GM19239 (cell line): ENCODE measurements at regions not wholly inside any gene's neighbourhood (a gene's known extent, or its start where the extent isn't known, plus 50 kb on each side); places are given as distances from the start of the nearest gene placed in this dataset.
A peak's percentile ranks its signal among the peaks of the same experiment; 100 is the strongest.

Experiments
- DNase-seq: peaks from one replicate; pipeline ENCODE4 v3.0.0; 2011; ENCODE audit warnings: low spot score; ENCODE audit not compliant: insufficient read length
- FAIRE-seq: peaks from 2 replicates; lab custom pipeline; 2011; peaks lifted over from hg19 to GRCh38; lab: Jason Lieb, UNC

DNA sequence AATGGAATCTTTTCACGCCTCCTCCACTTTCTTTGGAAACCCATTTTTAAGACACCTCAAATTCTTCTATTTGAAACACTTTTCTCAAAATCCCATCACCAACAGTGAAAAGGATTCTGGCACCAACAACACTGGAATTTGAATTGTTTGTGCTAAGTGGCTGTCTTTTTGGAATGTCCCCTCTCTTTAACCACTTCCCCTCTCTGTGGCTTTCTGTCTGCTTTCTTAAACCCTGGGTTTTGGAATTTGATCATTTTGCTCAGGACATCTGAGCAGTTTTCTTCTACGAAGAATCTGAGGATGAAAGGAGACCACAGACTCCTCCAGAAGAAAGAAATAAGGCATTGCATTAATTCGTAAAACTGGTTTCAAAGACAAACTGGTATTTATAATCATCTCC, 89.0 kb downstream of the MXRA5 start:
- DNase-seq = no peak
- FAIRE-seq = no peak

- DNase-seq (no peak), FAIRE-seq (no peak)
Measured at GRCh38 chrX:3256868-3257267, 89.6 kb downstream of the MXRA5 start.

DNA sequence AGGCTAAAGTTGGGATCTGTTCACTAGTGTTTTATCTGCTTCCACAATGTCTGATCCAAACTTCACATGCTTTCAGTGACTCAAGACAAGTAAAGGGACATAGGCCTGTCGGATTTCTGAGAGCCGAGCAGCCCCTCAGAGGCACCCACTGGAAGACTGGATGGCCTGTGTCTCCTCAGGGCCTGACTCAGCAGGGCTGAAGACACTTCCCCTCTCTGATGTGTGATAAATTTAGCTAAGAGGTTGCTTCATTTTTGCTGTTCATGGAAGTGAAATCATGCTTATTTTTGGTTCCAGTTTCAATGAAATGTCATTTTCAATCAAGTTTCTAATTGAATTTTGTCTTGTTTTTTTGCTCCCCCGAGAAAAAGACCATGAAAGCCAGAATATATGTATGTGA, 93.7 kb downstream of the MXRA5 start:
- FAIRE-seq = peak; percentile 31

DNA sequence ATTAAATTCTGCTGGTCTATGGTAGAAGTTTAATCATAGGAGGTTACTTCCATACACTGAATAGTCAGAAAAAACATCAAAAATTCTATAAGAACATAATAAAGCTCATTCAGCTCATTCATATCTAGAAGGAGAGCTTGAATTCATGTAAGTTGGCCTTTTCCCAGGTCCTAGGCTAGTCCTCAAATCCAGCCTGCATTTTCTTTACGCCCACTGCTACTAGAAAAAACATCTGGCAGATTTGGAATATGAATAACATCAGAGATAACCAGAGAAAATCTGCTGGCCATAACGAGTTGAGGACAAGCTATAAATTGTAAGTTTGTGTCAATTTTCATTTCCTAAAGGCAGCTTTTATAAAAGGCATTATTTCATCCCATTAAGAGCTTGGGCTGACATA, 95.5 kb downstream of the MXRA5 start:
- no peak for DNase-seq
- FAIRE-seq = no peak

More for the DNA sequence above, 93.7 kb downstream of the MXRA5 start:
- DNase-seq = no peak

GRCh38 chrX:3244955-3245354, 101.5 kb downstream of the MXRA5 start:
- FAIRE-seq (no peak), DNase-seq (no peak)

DNA sequence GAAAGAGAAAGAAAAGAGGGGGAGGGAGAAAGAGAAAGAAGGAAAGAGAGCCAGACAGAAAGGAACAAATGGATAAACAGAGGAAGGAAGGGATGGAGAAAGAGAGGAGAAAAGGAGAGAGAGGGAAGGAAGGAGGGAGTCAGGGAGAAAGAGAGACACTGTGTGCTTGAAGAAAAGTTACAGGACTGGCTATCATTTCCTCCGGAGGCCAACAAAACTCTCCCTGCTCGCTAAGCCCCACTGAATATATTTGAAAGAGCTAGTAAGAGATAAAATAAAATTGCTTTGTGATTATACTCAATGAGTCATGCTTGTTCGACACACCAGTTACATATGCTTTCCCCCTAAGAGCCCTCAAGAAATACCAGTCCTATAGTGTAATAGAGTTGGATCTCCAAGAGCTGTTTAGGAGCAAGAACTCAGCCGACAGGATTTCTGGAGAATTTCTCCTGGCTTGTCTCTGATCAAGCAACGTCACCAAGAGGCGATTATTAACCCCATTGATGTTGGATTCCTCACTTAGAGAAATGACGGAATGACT, 102.2 kb downstream of the MXRA5 start:
- no peak for DNase-seq
- FAIRE-seq = no peak

- FAIRE-seq (no peak), DNase-seq (no peak)
Measured at GRCh38 chrX:3232262-3232923, 114.1 kb downstream of the MXRA5 start.

- DNase-seq (no peak), FAIRE-seq (no peak)
Measured at GRCh38 chrX:3231766-3232165, 114.7 kb downstream of the MXRA5 start.

- no peak for FAIRE-seq
- no peak for DNase-seq
Measured at GRCh38 chrX:3230496-3230895, 116.0 kb downstream of the MXRA5 start.

- DNase-seq = no peak
- no peak for FAIRE-seq
Measured at GRCh38 chrX:3227526-3227925, 118.9 kb downstream of the MXRA5 start.

GRCh38 chrX:3226087-3226486, 120.4 kb downstream of the MXRA5 start:
- DNase-seq (no peak), FAIRE-seq (no peak)

DNA sequence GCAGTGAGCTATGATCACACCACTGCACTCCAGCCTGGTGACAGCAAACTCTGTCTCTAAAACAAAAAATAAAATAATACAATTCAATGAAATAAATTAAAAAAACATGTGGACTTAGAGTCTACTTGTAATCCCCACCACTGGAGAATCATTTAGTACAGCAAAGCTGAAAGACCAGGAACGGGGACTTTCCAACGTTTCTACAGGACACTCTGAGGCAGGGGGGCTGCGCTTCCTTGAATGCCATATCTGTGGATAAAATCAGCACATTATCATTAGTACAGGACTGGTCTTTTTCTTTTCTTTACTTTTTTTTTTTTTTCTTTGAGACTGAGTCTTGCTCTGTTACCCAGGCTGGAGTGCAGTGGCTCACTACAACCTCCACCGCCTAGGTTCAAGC, 124.8 kb downstream of the MXRA5 start:
- DNase-seq (no peak), FAIRE-seq (no peak)

GRCh38 chrX:3219667-3220066, 126.8 kb downstream of the MXRA5 start:
- FAIRE-seq = no peak
- no peak for DNase-seq

- FAIRE-seq (no peak), DNase-seq (no peak)
Measured at GRCh38 chrX:3219231-3219630, 127.2 kb downstream of the MXRA5 start.

DNA sequence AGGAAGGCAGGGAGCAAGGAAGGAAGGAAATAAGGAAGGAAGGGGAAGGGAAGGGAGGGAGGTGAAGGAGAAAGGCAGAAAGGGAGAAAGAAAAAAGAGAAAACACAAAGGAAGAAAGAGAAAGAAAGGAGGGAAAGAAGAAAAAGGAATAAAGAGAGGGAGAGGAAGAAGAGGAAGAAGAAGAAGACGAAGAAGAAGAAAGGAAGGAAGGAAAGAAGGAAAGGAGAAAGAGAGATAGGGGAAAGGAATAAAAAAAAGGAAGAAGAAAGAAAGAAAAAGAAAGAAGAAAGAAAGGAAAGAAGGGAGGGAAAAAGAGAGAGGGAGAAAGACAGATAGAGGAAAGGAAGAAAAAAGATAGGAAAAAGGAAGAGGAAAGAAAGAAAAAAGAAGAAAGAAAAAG, 128.0 kb downstream of the MXRA5 start:
- DNase-seq = no peak
- FAIRE-seq = no peak

GRCh38 chrX:3216581-3217180, 129.8 kb downstream of the MXRA5 start:
- FAIRE-seq (no peak), DNase-seq (no peak)

DNA sequence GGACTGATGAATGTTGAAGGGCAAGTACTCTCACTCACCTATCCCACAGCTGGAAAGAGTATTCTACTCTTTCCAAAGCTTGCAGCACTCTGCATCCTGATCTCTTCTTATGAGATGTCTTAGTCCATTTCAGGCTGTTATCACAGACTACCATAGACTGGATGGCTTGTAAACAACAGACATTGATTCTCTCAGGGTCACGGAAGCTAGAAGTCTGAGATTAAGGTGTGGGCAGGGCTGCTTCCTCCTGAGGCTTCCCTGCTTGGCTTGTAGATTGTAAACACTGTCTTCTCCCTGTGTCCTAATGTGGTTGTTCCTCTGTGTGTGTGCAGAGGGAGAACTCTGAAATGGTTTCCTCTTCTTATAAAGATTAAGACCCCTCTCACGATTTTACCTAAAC, 131.2 kb downstream of the MXRA5 start:
- no peak for FAIRE-seq

GRCh38 chrX:3206314-3206713, 140.1 kb downstream of the MXRA5 start:
- no peak for FAIRE-seq
- no peak for DNase-seq

More for the DNA sequence above, 131.2 kb downstream of the MXRA5 start:
- no peak for DNase-seq

- DNase-seq (no peak), FAIRE-seq (peak; percentile 23)
Measured at GRCh38 chrX:3204606-3205005, 141.8 kb downstream of the MXRA5 start.

GRCh38 chrX:3195845-3196244, 150.6 kb downstream of the MXRA5 start:
- FAIRE-seq (no peak), DNase-seq (no peak)

DNA sequence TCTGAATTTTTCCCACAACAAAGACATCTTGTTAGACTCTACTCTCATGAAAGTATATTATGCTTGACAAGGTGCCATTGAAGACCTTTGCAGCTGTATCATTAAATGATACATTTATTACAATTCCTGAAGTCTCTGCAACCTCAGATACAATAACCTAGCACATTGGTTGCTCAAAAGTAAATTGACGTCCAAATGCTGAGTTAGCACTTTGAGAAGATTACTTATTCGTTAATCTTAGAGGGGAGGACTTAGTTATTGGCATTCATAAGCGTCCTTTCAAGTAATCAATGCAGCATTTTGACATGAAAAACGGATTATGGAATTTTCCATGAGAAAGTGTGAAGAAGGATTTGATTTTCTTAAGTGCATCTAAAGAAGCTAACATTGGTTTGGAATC, 151.6 kb downstream of the ARSF start:
- no peak for DNase-seq

GRCh38 chrX:3191796-3192195, 150.5 kb downstream of the ARSF start:
- no peak for DNase-seq
- FAIRE-seq = no peak

More for the DNA sequence above, 151.6 kb downstream of the ARSF start:
- FAIRE-seq = no peak
